Astrocyte (in vitro differentiated cells and primary cell): ENCODE measurements at regions not wholly inside any gene's neighbourhood (a gene's known extent, or its start where the extent isn't known, plus 50 kb on each side); places are given as distances from the start of the nearest gene placed in this dataset.
"Not testable (repeated sequence)": the region's sequence is repeated elsewhere in the genome, so short reads cannot be mapped to it uniquely, and the experiment has no call there.

Experiments
- DNase-seq: peaks from one replicate; pipeline ENCODE4 v3.0.0-alpha.2; 2010; ENCODE audit warnings: low read depth
- FAIRE-seq: peaks from 2 replicates; lab custom pipeline; 2011; peaks lifted over from hg19 to GRCh38; lab: Jason Lieb, UNC
- H2AFZ ChIP-seq: 2 replicates; pipeline ENCODE4 v1.6.0; 2012; ENCODE audit warnings: low read depth, low read length, inconsistent platforms
- H3K27ac ChIP-seq: 2 replicates; pipeline ENCODE4 v1.5.1; 2011; ENCODE audit warnings: low read depth, low read length, inconsistent platforms
- H3K27me3 ChIP-seq: 2 replicates; pipeline ENCODE4 v1.6.0; 2011; ENCODE audit warnings: low read length, inconsistent platforms; ENCODE audit not compliant: insufficient read depth
- H3K36me3 ChIP-seq: 2 replicates; pipeline ENCODE4 v1.5.1; 2011; ENCODE audit warnings: low read length, inconsistent platforms; ENCODE audit not compliant: insufficient read depth
- H3K4me1 ChIP-seq: 2 replicates; pipeline ENCODE4 v1.5.1; 2011; ENCODE audit warnings: low read length, inconsistent platforms; ENCODE audit not compliant: insufficient read depth
- H3K4me2 ChIP-seq: 2 replicates; pipeline ENCODE4 v1.6.0; 2012; ENCODE audit warnings: low read length, inconsistent platforms
- H3K4me3 ChIP-seq: 2 replicates; pipeline ENCODE4 v1.5.1; 2011; ENCODE audit warnings: low read depth, mild to moderate bottlenecking, low read length, inconsistent platforms; ENCODE audit not compliant: insufficient read depth
- H3K79me2 ChIP-seq: 2 replicates; pipeline ENCODE4 v1.6.0; 2012; ENCODE audit warnings: mild to moderate bottlenecking, low read length, inconsistent platforms; ENCODE audit not compliant: insufficient read depth
- H3K9ac ChIP-seq: 2 replicates; pipeline ENCODE4 v1.6.0; 2012; ENCODE audit warnings: mild to moderate bottlenecking, low read length, inconsistent platforms
- H3K9me3 ChIP-seq: 2 replicates; pipeline ENCODE4 v1.5.1; 2012; ENCODE audit warnings: low read depth, mild to moderate bottlenecking, low read length, inconsistent platforms; ENCODE audit not compliant: insufficient read depth
- H4K20me1 ChIP-seq: 2 replicates; pipeline ENCODE4 v1.6.0; 2012; ENCODE audit warnings: low read length, inconsistent platforms; ENCODE audit not compliant: insufficient read depth
- H3K27ac Mint-ChIP-seq: one replicate; pipeline ENCODE4 v1.8.0; 2021; ENCODE audit warnings: mild to moderate bottlenecking, mixed read lengths; ENCODE audit not compliant: unreplicated experiment
- H3K27me3 Mint-ChIP-seq: one replicate; pipeline ENCODE4 v1.8.0; 2021; ENCODE audit warnings: low read depth, mixed read lengths; ENCODE audit not compliant: unreplicated experiment
- H3K36me3 Mint-ChIP-seq: one replicate; pipeline ENCODE4 v1.8.0; 2021; ENCODE audit warnings: low read depth, mixed read lengths; ENCODE audit not compliant: unreplicated experiment
- H3K4me1 Mint-ChIP-seq: one replicate; pipeline ENCODE4 v1.8.0; 2021; ENCODE audit warnings: low read depth, mixed read lengths; ENCODE audit not compliant: unreplicated experiment
- H3K4me3 Mint-ChIP-seq: one replicate; pipeline ENCODE4 v1.8.0; 2021; ENCODE audit warnings: mild to moderate bottlenecking, moderate library complexity, mixed read lengths; ENCODE audit not compliant: unreplicated experiment
- H3K9me3 Mint-ChIP-seq: one replicate; pipeline ENCODE4 v1.8.0; 2021; ENCODE audit warnings: mild to moderate bottlenecking, mixed read lengths; ENCODE audit not compliant: unreplicated experiment
- EZH2 ChIP-seq: IDR thresholded peaks from 2 replicates; pipeline ENCODE4 v1.6.1; 2012; ENCODE audit warnings: mild to moderate bottlenecking, low read length, inconsistent platforms; ENCODE audit not compliant: insufficient read depth
- TF ChIP-seq, protein P1 (sequence below): IDR thresholded peaks from 2 replicates; pipeline ENCODE4 v1.5.1; 2011; ENCODE audit warnings: low read depth, mild to moderate bottlenecking, inconsistent platforms, low read length, moderate library complexity; ENCODE audit not compliant: insufficient read depth

DNA sequence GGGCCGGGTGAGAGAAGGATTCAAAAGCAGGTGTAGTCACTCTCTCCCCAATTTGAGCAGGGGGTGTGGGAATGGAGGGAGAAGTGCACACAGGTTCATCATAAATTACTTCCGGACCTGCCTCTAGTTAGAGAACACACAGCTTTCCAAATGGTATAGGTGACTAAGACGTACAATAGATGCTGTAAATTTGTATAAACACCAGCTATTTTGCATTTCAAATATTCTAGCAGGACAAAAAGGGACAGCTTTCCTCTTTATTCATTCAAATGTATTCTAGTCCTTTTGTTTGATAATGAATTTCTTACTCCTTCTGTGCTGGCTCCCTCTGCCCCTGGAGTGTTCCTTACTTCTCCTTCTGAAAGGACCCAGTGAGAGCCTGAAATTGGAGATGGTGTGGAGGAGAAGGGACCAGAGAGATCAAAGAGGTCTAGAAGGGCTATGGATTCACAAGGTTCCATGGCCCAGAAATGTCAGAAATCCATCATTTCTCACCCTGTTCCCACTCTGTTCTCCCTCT lies 53.2 kb upstream of the SH3BP4 start:
- no peak for FAIRE-seq
- no peak for TF ChIP-seq EZH2
- TF ChIP-seq, protein P1, sequence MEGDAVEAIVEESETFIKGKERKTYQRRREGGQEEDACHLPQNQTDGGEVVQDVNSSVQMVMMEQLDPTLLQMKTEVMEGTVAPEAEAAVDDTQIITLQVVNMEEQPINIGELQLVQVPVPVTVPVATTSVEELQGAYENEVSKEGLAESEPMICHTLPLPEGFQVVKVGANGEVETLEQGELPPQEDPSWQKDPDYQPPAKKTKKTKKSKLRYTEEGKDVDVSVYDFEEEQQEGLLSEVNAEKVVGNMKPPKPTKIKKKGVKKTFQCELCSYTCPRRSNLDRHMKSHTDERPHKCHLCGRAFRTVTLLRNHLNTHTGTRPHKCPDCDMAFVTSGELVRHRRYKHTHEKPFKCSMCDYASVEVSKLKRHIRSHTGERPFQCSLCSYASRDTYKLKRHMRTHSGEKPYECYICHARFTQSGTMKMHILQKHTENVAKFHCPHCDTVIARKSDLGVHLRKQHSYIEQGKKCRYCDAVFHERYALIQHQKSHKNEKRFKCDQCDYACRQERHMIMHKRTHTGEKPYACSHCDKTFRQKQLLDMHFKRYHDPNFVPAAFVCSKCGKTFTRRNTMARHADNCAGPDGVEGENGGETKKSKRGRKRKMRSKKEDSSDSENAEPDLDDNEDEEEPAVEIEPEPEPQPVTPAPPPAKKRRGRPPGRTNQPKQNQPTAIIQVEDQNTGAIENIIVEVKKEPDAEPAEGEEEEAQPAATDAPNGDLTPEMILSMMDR: no peak

DNA sequence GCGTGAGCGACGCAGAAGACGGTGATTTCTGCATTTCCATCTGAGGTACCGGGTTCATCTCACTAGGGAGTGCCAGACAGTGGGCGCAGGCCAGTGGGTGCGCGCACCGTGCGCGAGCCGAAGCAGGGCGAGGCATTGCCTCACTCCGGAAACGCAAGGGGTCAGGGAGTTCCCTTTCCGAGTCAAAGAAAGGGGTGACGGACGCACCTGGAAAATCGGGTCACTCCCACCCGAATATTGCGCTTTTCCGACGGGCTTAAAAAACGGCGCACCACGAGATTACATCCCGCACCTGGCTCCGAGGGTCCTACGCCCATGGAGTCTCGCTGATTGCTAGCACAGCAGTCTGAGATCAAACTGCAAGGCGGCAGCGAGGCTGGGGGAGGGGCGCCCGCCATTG lies 63.4 kb upstream of the SH3BP4 start:
- not testable (repeated sequence) for H3K4me3 Mint-ChIP-seq, H3K9me3 ChIP-seq, H3K27me3 Mint-ChIP-seq, H3K9ac ChIP-seq, FAIRE-seq, H3K27me3 ChIP-seq, H4K20me1 ChIP-seq, H3K4me1 ChIP-seq, H3K9me3 Mint-ChIP-seq, H3K27ac Mint-ChIP-seq, H3K4me2 ChIP-seq, H3K36me3 Mint-ChIP-seq, DNase-seq, H2AFZ ChIP-seq, H3K79me2 ChIP-seq, H3K27ac ChIP-seq, H3K36me3 ChIP-seq, H3K4me1 Mint-ChIP-seq, H3K4me3 ChIP-seq

More for the DNA sequence above, 53.2 kb upstream of the SH3BP4 start:
- Mint-ChIP-seq H3K4me1 (no peaks in the 10 kb centered on the region), H3K27ac (no peak overlapping the region), H3K36me3 (no peaks in the 10 kb centered on the region), H3K27me3 (peaks cover 19% of the 10 kb centered on the region), H3K4me3 (no peak overlapping the region), H3K9me3 (peaks cover 7% of the 10 kb centered on the region)
- Histone ChIP-seq H3K36me3 (no peaks in the 10 kb centered on the region), H3K4me3 (no peak overlapping the region), H3K4me1 (no peaks in the 10 kb centered on the region), H3K27me3 (no peaks in the 10 kb centered on the region), H3K9ac (no peak overlapping the region), H3K4me2 (no peak overlapping the region), H2AFZ (no peak overlapping the region), H3K79me2 (no peaks in the 10 kb centered on the region), H3K9me3 (no peaks in the 10 kb centered on the region), H3K27ac (no peak overlapping the region), H4K20me1 (no peaks in the 10 kb centered on the region)
- DNase-seq: no peak

DNA sequence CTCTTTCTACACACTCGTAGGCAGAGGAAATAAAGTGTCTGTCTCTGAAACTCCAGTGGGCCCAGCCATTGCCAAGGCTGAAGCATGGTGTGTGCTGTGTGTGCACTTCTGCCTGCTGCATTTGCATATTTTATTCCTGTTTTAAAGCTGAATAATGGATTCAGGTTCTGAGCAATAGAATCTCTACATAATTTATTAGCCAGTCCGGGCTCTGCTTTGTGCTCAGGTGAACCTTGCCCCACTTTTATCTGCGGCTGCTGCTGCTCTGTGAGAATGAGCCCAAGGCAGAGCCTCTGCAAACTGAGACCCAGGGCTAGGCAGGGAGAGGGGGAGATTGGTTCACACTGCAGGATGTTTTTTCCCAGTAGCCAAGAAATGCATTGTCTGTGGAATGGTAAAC lies 64.6 kb upstream of the SH3BP4 start:
- Histone ChIP-seq H3K27ac (no peak overlapping the region), H2AFZ (no peak overlapping the region), H3K9me3 (no peaks in the 10 kb centered on the region), H3K9ac (no peak overlapping the region), H3K36me3 (no peaks in the 10 kb centered on the region), H4K20me1 (no peaks in the 10 kb centered on the region), H3K4me3 (no peak overlapping the region), H3K27me3 (no peaks in the 10 kb centered on the region), H3K4me2 (no peak overlapping the region), H3K79me2 (no peaks in the 10 kb centered on the region), H3K4me1 (no peaks in the 10 kb centered on the region)
- H3K27me3 Mint-ChIP-seq: no peaks in the 10 kb centered on the region
- H3K27ac Mint-ChIP-seq: no peak overlapping the region
- H3K36me3 Mint-ChIP-seq: no peaks in the 10 kb centered on the region
- TF ChIP-seq EZH2: no peak
- TF ChIP-seq, protein P1: no peak
- DNase-seq (no peak), FAIRE-seq (no peak)
- peaks cover 3% of the 10 kb centered on the region for H3K9me3 Mint-ChIP-seq
- H3K4me3 Mint-ChIP-seq: no peak overlapping the region
- no peaks in the 10 kb centered on the region for H3K4me1 Mint-ChIP-seq
